NCI-H2107 treated with DMSO at 0.1 percent for 48 hours (cell line): ENCODE measurements at regions not wholly inside any gene's neighbourhood (a gene's known extent, or its start where the extent isn't known, plus 50 kb on each side); places are given as distances from the start of the nearest gene placed in this dataset.
A peak's percentile ranks its signal among the peaks of the same experiment; 100 is the strongest.

Experiments used
- DNase-seq: peaks from one replicate; lab custom pipeline; 2025; ENCODE audit not compliant: unreplicated experiment; lab: John Stamatoyannopoulos, UW

- DNase-seq: no peak
Observed at GRCh38 chr18:34637094-34637801, 72.8 kb upstream of the DTNA start.

- no peak for DNase-seq
Observed at GRCh38 chr18:34639687-34640086, 70.4 kb upstream of the DTNA start.

GRCh38 chr18:34640276-34640675 is 69.8 kb upstream of the DTNA start:
- DNase-seq: no peak

- no peak for DNase-seq
Observed at GRCh38 chr18:34643989-34644388, 66.1 kb upstream of the DTNA start.

- DNase-seq: no peak
Observed at GRCh38 chr18:34647251-34647650, 62.8 kb upstream of the DTNA start.

GRCh38 chr18:34648269-34648985 is 61.7 kb upstream of the DTNA start:
- no peak for DNase-seq

GRCh38 chr18:34649080-34649479 is 61.0 kb upstream of the DTNA start:
- DNase-seq: no peak

GRCh38 chr18:34650121-34650545 is 60.0 kb upstream of the DTNA start:
- DNase-seq: no peak

GRCh38 chr18:34651586-34652369 is 58.3 kb upstream of the DTNA start:
- DNase-seq: no peak

GRCh38 chr18:34655131-34655530 is 55.0 kb upstream of the DTNA start:
- DNase-seq: no peak

- DNase-seq: no peak
Observed at GRCh38 chr18:34657860-34658500, 52.1 kb upstream of the DTNA start.

- DNase-seq: peak; percentile 49
Observed at GRCh38 chr18:34659579-34660517, 50.2 kb upstream of the DTNA start.
